ENCODE measurements at regions not wholly inside any gene's neighbourhood (a gene's known extent, or its start where the extent isn't known, plus 50 kb on each side); places are given as distances from the start of the nearest gene placed in this dataset.
"Not testable (repeated sequence)": the region's sequence is repeated elsewhere in the genome, so short reads cannot be mapped to it uniquely, and the experiment has no call there.

GRCh38 chr11:16542353-16542752 is 186.0 kb upstream of the SOX6 start:
- TF ChIP-seq CTCF (IDR thresholded peaks at IDR 0.05; ENCODE audit: low read depth, low read length, missing control alignments) = no peak
- no peak overlapping the region for H3K4me3 ChIP-seq (replicated peaks; ENCODE audit: low read depth, low read length)

GRCh38 chr11:16536513-16536912 is 180.2 kb upstream of the SOX6 start:
- no peak overlapping the region for H3K4me3 ChIP-seq (replicated peaks; ENCODE audit: low read depth, low read length)
- TF ChIP-seq CTCF (IDR thresholded peaks at IDR 0.05; ENCODE audit: low read depth, low read length, missing control alignments) = no peak
- DNase-seq (ENCODE audit: extremely low read depth, low read depth) = no peak

More at GRCh38 chr11:16542353-16542752, 186.0 kb upstream of the SOX6 start:
- DNase-seq (ENCODE audit: extremely low read depth, low read depth) = no peak

- H3K4me3 ChIP-seq (replicated peaks; ENCODE audit: low read depth, low read length) = no peak overlapping the region
- no peak for TF ChIP-seq CTCF (IDR thresholded peaks at IDR 0.05; ENCODE audit: low read depth, low read length, missing control alignments)
- DNase-seq (ENCODE audit: extremely low read depth, low read depth) = no peak
Measured at GRCh38 chr11:16528639-16529038, 172.3 kb upstream of the SOX6 start.

GRCh38 chr11:16527525-16528246 is 171.3 kb upstream of the SOX6 start:
- no peak for DNase-seq (ENCODE audit: extremely low read depth, low read depth)
- no peak overlapping the region for H3K4me3 ChIP-seq (replicated peaks; ENCODE audit: low read depth, low read length)
- no peak for TF ChIP-seq CTCF (IDR thresholded peaks at IDR 0.05; ENCODE audit: low read depth, low read length, missing control alignments)

- no peak for DNase-seq (ENCODE audit: extremely low read depth, low read depth)
- H3K4me3 ChIP-seq (replicated peaks; ENCODE audit: low read depth, low read length) = no peak overlapping the region
- TF ChIP-seq CTCF (IDR thresholded peaks at IDR 0.05; ENCODE audit: low read depth, low read length, missing control alignments) = no peak
Measured at GRCh38 chr11:16526947-16527346, 170.6 kb upstream of the SOX6 start.

DNA sequence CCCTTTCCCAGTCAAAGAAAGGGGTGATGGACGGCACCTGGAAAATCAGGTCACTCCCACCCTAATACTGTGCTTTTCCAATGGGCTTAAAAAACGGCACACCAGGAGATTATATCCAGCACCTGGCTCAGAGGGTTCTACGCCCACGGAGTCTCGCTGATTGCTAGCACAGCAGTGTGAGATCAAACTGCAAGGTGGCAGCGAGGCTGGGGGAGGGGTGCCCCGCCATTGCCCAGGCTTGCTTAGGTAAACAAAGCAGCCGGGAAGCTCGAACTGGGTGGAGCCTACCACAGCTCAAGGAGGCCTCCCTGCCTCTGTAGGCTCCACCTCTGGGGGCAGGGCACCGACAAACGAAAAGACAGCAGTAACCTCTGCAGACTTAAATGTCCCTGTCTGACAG is 164.4 kb upstream of the SOX6 start:
- not testable (repeated sequence) for DNase-seq (ENCODE audit: extremely low read depth, low read depth); H3K4me3 ChIP-seq (replicated peaks; ENCODE audit: low read depth, low read length)

GRCh38 chr11:16512899-16513241 is 156.5 kb upstream of the SOX6 start:
- no peak for TF ChIP-seq CTCF (IDR thresholded peaks at IDR 0.05; ENCODE audit: low read depth, low read length, missing control alignments)
- DNase-seq (ENCODE audit: extremely low read depth, low read depth) = no peak

More at GRCh38 chr11:16512899-16513241, 156.5 kb upstream of the SOX6 start:
- no peak overlapping the region for H3K4me3 ChIP-seq (replicated peaks; ENCODE audit: low read depth, low read length)

Measured in HFF-Myc (cell line).